WTC11 (cell line): ENCODE measurements at regions not wholly inside any gene's neighbourhood (a gene's known extent, or its start where the extent isn't known, plus 50 kb on each side); places are given as distances from the start of the nearest gene placed in this dataset.
"Not testable (repeated sequence)": the region's sequence is repeated elsewhere in the genome, so short reads cannot be mapped to it uniquely, and the experiment has no call there.

Experiments used
- ATAC-seq: fragments of 200-7000 bp; cut with Tn5 transposase; 2 replicates; pipeline ENCODE4 v1.10.0; 2021; ENCODE audit warnings: mild to moderate bottlenecking, moderate library complexity
- CTCF ChIA-PET: fragments of 300-600 bp; sonication (Branson Sonifier 250); formaldehyde crosslinking; loops from one replicate; lab custom pipeline; 2021; ENCODE audit warnings: antibody characterized with exemption; lab: Charles Lee
- POLR2A ChIA-PET: fragments of 350-600 bp; sonication (Branson Sonifier 250); formaldehyde crosslinking; loops from one replicate; lab custom pipeline; 2021; ENCODE audit warnings: antibody characterized with exemption; lab: Charles Lee
- DNase-seq: peaks from one replicate; pipeline ENCODE4 v3.0.0; 2021; ENCODE audit warnings: low spot score
- H3K27ac Mint-ChIP-seq: 2 replicates; pipeline ENCODE4 v1.8.0; 2021; ENCODE audit warnings: mixed read lengths
- H3K27me3 Mint-ChIP-seq: 2 replicates; pipeline ENCODE4 v1.8.0; 2021; ENCODE audit warnings: low read depth, mild to moderate bottlenecking, moderate library complexity, mixed read lengths
- H3K36me3 Mint-ChIP-seq: 2 replicates; pipeline ENCODE4 v1.8.0; 2021; ENCODE audit warnings: mixed read lengths
- H3K4me1 Mint-ChIP-seq: 2 replicates; pipeline ENCODE4 v1.8.0; 2022; ENCODE audit warnings: mixed read lengths
- H3K4me3 Mint-ChIP-seq: 2 replicates; pipeline ENCODE4 v1.8.0; 2021; ENCODE audit warnings: mild to moderate bottlenecking, moderate library complexity, mixed read lengths
- H3K9me3 Mint-ChIP-seq: 2 replicates; pipeline ENCODE4 v1.8.0; 2021; ENCODE audit warnings: mixed read lengths
- AFF4 ChIP-seq: sonication (generic); formaldehyde crosslinking; IDR thresholded peaks from 2 replicates; pipeline ENCODE4 v1.8.1; 2023; ENCODE audit warnings: mild to moderate bottlenecking, missing genetic modification reagents, borderline replicate concordance
- CREM ChIP-seq: sonication (generic); formaldehyde crosslinking; IDR thresholded peaks from 2 replicates; pipeline ENCODE4 v1.8.1; 2022; ENCODE audit warnings: mild to moderate bottlenecking, missing genetic modification reagents, moderate library complexity
- ERG ChIP-seq: fragments of 250-450 bp; sonication (Bioruptor Pico); IDR thresholded peaks from 2 replicates; pipeline ENCODE4 v1.8.0; 2021; ENCODE audit warnings: mild to moderate bottlenecking
- FOXP1 ChIP-seq: sonication (generic); formaldehyde crosslinking; IDR thresholded peaks from 2 replicates; pipeline ENCODE4 v1.8.0; 2022; ENCODE audit warnings: missing genetic modification reagents, mild to moderate bottlenecking, moderate library complexity, borderline replicate concordance
- JUN ChIP-seq: sonication (generic); formaldehyde crosslinking; IDR thresholded peaks from 2 replicates; pipeline ENCODE4 v1.8.0; 2023; ENCODE audit warnings: mild to moderate bottlenecking, missing genetic modification reagents
- KAT7 ChIP-seq: sonication (generic); formaldehyde crosslinking; IDR thresholded peaks from 2 replicates; pipeline ENCODE4 v1.8.1; 2023; ENCODE audit warnings: missing genetic modification reagents, mild to moderate bottlenecking, borderline replicate concordance
- NFATC4 ChIP-seq: fragments of 250-450 bp; sonication (Bioruptor Pico); IDR thresholded peaks from 2 replicates; pipeline ENCODE4 v1.9.0; 2021; ENCODE audit warnings: mild to moderate bottlenecking
- SMAD4 ChIP-seq: sonication (generic); formaldehyde crosslinking; IDR thresholded peaks from 2 replicates; pipeline ENCODE4 v1.8.0; 2022; ENCODE audit warnings: mild to moderate bottlenecking, missing genetic modification reagents
- TCF7 ChIP-seq: sonication (generic); formaldehyde crosslinking; IDR thresholded peaks from 2 replicates; pipeline ENCODE4 v1.8.0; 2022; ENCODE audit warnings: mild to moderate bottlenecking, low read depth, missing genetic modification reagents, moderate library complexity
- ZNF138 ChIP-seq: sonication (generic); formaldehyde crosslinking; conservative IDR thresholded peaks from 2 replicates; pipeline ENCODE4 v1.8.1; 2022; ENCODE audit warnings: mild to moderate bottlenecking, moderate library complexity, missing genetic modification reagents
- ZNF219 ChIP-seq: sonication (generic); formaldehyde crosslinking; IDR thresholded peaks from 2 replicates; pipeline ENCODE4 v1.8.0; 2023; ENCODE audit warnings: missing genetic modification reagents, mild to moderate bottlenecking, borderline replicate concordance
- ZNF423 ChIP-seq: fragments of 250-450 bp; sonication (Bioruptor Pico); IDR thresholded peaks from 2 replicates; pipeline ENCODE4 v2.1.2; 2022; ENCODE audit warnings: mild to moderate bottlenecking, moderate library complexity
- ZNF671 ChIP-seq: fragments of 250-450 bp; sonication (Bioruptor Pico); IDR thresholded peaks from 2 replicates; pipeline ENCODE4 v1.8.0; 2021; ENCODE audit warnings: mild to moderate bottlenecking
- TF ChIP-seq, protein P1 (sequence below): sonication (generic); formaldehyde crosslinking; IDR thresholded peaks from 2 replicates; pipeline ENCODE4 v1.8.0; 2023; ENCODE audit warnings: missing genetic modification reagents
- TF ChIP-seq, protein P2 (sequence below): sonication (generic); formaldehyde crosslinking; IDR thresholded peaks from 2 replicates; pipeline ENCODE4 v1.8.1; 2022; ENCODE audit warnings: missing genetic modification reagents, borderline replicate concordance
- TF ChIP-seq, protein P3 (sequence below): fragments of 250-450 bp; sonication (Bioruptor Pico); IDR thresholded peaks from 2 replicates; pipeline ENCODE4 v1.9.0; 2021; ENCODE audit warnings: mild to moderate bottlenecking, borderline replicate concordance
- TF ChIP-seq, protein P4 (sequence below): sonication (generic); formaldehyde crosslinking; IDR thresholded peaks from 2 replicates; pipeline ENCODE4 v1.8.0; 2022; ENCODE audit warnings: mild to moderate bottlenecking, missing genetic modification reagents

- TF ChIP-seq AFF4 (CRISPR knock-in tag) (no peak), TCF7 (CRISPR knock-in tag) (no peak)
These were observed 281.1 kb upstream of the PROK2 start (continued) for GRCh38 chr3:72065872-72066641.

DNA sequence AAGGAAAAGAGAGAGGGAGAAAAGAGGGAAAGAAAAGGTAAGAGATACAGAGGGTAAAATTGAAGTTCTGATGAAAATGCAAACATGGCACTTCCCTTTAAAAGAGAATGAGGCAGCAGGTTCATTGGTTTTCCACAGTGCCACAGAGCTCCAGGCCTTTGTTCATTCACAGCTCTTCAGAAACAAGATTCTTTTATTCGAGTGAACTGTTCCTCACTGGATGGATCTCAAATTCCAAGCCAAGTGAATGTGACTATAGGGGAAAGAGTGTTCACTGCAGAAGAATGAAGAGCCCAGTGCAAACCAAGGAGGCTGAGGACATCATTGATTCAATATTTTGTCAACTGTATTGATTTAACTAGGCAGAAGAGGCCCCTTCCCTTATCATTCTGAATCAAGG, 280.3 kb upstream of the PROK2 start:
- Mint-ChIP-seq H3K36me3 (peaks cover 21% of the 10 kb centered on the region), H3K27ac (no peak overlapping the region), H3K4me3 (no peak overlapping the region), H3K27me3 (peaks cover 6% of the 10 kb centered on the region), H3K9me3 (peaks cover 46% of the 10 kb centered on the region), H3K4me1 (no peaks in the 10 kb centered on the region)
- DNase-seq (no peak), ATAC-seq (no peak)
- TF ChIP-seq ERG (no peak), NFATC4 (CRISPR knock-in tag) (no peak), KAT7 (no peak), CREM (no peak), JUN (CRISPR knock-in tag) (no peak), ZNF219 (CRISPR knock-in tag) (no peak), ZNF423 (CRISPR knock-in tag) (no peak), FOXP1 (CRISPR knock-in tag) (no peak), ZNF138 (CRISPR knock-in tag) (no peak)
- TF ChIP-seq, protein P1, sequence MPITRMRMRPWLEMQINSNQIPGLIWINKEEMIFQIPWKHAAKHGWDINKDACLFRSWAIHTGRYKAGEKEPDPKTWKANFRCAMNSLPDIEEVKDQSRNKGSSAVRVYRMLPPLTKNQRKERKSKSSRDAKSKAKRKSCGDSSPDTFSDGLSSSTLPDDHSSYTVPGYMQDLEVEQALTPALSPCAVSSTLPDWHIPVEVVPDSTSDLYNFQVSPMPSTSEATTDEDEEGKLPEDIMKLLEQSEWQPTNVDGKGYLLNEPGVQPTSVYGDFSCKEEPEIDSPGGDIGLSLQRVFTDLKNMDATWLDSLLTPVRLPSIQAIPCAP (CRISPR knock-in tag) = no peak
- ChIA-PET POLR2A (no interaction called here), CTCF (no interaction called here)

DNA sequence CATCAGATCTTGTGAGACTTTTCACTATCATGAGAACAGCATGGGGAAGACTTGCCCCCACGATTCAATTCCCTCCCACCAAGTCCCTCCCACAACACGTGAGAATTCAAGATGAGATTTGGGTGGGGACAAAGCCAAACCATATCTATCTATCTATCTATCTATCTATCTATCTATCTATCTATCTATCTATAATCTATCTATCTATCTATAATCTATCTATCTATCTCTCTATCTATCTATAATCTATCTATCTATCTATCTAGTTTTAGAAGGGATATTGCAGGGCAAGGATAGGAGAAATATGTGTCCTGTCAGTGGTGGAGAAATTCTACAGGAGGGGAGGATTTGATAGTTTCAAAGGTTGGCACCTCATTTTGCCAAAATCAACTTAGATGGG, 279.8 kb upstream of the PROK2 start:
- POLR2A ChIA-PET = not testable (repeated sequence)

DNA sequence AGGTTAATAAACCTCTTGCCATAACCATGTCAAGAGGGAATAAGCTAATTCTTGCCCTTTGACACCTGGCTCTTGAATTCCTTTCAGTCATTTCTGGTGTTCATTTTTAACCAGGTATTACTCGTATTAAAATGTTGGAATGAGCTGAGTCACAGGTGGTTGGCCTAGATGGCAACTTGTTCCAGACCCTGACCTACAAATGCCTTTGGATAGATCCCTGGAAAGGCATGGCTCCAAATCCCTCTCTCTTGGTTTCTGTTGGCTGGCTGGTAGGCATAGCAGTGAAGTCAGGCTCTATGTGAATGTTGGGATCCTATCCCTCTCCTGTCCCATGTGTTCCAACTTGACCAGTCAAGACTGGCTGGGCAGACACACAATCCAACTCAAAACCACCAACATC, 277.1 kb upstream of the PROK2 start:
- Mint-ChIP-seq H3K27me3 (peaks cover 6% of the 10 kb centered on the region), H3K4me3 (no peak overlapping the region), H3K27ac (no peak overlapping the region), H3K36me3 (peaks cover 21% of the 10 kb centered on the region), H3K4me1 (no peaks in the 10 kb centered on the region), H3K9me3 (peaks cover 47% of the 10 kb centered on the region)
- POLR2A ChIA-PET = no interaction called here
- ATAC-seq (no peak), DNase-seq (no peak)
- CTCF ChIA-PET = no interaction called here
- TF ChIP-seq, protein P2, sequence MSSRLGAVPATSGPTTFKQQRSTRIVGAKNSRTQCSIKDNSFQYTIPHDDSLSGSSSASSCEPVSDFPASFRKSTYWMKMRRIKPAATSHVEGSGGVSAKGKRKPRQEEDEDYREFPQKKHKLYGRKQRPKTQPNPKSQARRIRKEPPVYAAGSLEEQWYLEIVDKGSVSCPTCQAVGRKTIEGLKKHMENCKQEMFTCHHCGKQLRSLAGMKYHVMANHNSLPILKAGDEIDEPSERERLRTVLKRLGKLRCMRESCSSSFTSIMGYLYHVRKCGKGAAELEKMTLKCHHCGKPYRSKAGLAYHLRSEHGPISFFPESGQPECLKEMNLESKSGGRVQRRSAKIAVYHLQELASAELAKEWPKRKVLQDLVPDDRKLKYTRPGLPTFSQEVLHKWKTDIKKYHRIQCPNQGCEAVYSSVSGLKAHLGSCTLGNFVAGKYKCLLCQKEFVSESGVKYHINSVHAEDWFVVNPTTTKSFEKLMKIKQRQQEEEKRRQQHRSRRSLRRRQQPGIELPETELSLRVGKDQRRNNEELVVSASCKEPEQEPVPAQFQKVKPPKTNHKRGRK = no peak
- TF ChIP-seq, protein P3, sequence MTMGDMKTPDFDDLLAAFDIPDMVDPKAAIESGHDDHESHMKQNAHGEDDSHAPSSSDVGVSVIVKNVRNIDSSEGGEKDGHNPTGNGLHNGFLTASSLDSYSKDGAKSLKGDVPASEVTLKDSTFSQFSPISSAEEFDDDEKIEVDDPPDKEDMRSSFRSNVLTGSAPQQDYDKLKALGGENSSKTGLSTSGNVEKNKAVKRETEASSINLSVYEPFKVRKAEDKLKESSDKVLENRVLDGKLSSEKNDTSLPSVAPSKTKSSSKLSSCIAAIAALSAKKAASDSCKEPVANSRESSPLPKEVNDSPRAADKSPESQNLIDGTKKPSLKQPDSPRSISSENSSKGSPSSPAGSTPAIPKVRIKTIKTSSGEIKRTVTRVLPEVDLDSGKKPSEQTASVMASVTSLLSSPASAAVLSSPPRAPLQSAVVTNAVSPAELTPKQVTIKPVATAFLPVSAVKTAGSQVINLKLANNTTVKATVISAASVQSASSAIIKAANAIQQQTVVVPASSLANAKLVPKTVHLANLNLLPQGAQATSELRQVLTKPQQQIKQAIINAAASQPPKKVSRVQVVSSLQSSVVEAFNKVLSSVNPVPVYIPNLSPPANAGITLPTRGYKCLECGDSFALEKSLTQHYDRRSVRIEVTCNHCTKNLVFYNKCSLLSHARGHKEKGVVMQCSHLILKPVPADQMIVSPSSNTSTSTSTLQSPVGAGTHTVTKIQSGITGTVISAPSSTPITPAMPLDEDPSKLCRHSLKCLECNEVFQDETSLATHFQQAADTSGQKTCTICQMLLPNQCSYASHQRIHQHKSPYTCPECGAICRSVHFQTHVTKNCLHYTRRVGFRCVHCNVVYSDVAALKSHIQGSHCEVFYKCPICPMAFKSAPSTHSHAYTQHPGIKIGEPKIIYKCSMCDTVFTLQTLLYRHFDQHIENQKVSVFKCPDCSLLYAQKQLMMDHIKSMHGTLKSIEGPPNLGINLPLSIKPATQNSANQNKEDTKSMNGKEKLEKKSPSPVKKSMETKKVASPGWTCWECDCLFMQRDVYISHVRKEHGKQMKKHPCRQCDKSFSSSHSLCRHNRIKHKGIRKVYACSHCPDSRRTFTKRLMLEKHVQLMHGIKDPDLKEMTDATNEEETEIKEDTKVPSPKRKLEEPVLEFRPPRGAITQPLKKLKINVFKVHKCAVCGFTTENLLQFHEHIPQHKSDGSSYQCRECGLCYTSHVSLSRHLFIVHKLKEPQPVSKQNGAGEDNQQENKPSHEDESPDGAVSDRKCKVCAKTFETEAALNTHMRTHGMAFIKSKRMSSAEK = no peak
- TF ChIP-seq SMAD4 (CRISPR knock-in tag) (no peak), ZNF671 (CRISPR knock-in tag) (no peak)
- TF ChIP-seq, protein P4, sequence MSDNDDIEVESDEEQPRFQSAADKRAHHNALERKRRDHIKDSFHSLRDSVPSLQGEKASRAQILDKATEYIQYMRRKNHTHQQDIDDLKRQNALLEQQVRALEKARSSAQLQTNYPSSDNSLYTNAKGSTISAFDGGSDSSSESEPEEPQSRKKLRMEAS = no peak

More for the DNA sequence above, 279.8 kb upstream of the PROK2 start:
- CTCF ChIA-PET, H3K4me1 Mint-ChIP-seq, H3K4me3 Mint-ChIP-seq, ATAC-seq, DNase-seq, H3K27ac Mint-ChIP-seq, H3K27me3 Mint-ChIP-seq: not testable (repeated sequence)
- Mint-ChIP-seq H3K36me3 (peaks cover 21% of the 10 kb centered on the region), H3K9me3 (peaks cover 47% of the 10 kb centered on the region)
